IPS-18a (cell line): ENCODE measurements at regions not wholly inside any gene's neighbourhood (a gene's known extent, or its start where the extent isn't known, plus 50 kb on each side); places are given as distances from the start of the nearest gene placed in this dataset.

Source experiments
- H3K27ac ChIP-seq: one replicate; pipeline ENCODE4 v1.5.1; 2013; ENCODE audit warnings: low read length
- H3K27me3 ChIP-seq: one replicate; pipeline ENCODE4 v1.6.1; 2013; ENCODE audit warnings: mild to moderate bottlenecking, low read length; ENCODE audit not compliant: control insufficient read depth, insufficient read depth
- H3K36me3 ChIP-seq: one replicate; pipeline ENCODE4 v1.6.1; 2013; ENCODE audit warnings: low read depth, low read length; ENCODE audit not compliant: control insufficient read depth
- H3K4me1 ChIP-seq: one replicate; pipeline ENCODE4 v1.6.1; 2013; ENCODE audit warnings: low read depth, low read length; ENCODE audit not compliant: control insufficient read depth
- H3K4me3 ChIP-seq: one replicate; pipeline ENCODE4 v1.5.1; 2013; ENCODE audit warnings: low read length
- H3K9ac ChIP-seq: one replicate; pipeline ENCODE4 v1.6.1; 2013; ENCODE audit warnings: mild to moderate bottlenecking, low read length, moderate library complexity
- H3K9me3 ChIP-seq: one replicate; pipeline ENCODE4 v1.6.1; 2013; ENCODE audit warnings: low read depth, low read length; ENCODE audit not compliant: control insufficient read depth

DNA sequence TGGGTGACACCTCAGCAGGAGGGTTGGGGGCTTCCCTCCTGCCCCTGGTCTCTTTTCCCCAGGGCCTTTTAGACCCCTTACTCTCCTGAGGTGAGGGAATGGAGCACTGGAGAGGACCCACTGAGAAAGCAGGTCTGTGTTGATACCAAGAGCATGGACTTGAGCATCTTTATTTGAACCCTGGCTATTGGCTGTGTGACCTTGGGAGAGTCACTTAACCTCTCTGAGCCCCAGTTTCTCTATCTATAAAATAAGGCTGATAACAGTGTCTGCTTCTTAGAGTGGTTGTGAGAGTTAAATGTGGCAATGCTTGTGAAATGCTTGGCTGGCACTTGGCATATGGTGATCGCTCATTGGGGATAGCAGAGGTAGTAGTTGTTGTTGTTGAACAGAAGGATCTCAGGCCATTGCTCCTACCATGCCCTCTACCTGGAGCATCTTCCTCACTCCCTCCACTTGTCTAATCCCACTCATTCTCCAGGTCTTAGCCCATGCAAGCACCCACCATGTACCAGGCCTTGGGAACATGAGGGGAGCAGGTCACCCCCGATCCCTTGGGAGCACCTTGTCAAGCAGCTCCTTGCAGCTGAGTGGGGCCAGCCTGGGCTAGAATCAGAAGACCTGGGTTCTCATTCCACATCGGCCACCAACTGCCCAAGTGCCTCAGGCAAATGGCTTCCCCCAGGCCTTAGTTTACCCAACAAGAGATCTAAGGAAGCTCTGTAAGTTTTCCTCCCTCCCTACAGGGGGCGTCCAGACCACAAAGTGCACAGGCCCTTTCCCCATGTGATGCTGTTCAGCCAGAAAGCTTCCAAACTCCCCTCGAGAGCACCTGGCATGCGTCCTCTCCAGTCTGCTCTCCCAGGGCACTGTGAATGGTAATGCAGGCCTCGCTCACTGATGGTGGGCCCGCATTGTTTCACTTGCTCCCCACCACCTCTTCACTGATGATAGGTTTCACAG, 96.7 kb downstream of the LSM3 start:
- H3K27me3 ChIP-seq, result no peaks in the 10 kb centered on the region
- no peaks in the 10 kb centered on the region for H3K9me3 ChIP-seq
- no peak overlapping the region for H3K9ac ChIP-seq
- H3K27ac ChIP-seq, result no peak overlapping the region
- no peaks in the 10 kb centered on the region for H3K36me3 ChIP-seq
- no peak overlapping the region for H3K4me3 ChIP-seq
- H3K4me1 ChIP-seq, result peaks cover 32% of the 10 kb centered on the region

GRCh38 chr3:14275962-14276909, 97.6 kb downstream of the LSM3 start:
- no peaks in the 10 kb centered on the region for H3K9me3 ChIP-seq

GRCh38 chr3:14277557-14277956, 98.9 kb downstream of the LSM3 start:
- H3K27me3 ChIP-seq, result no peaks in the 10 kb centered on the region
- H3K4me1 ChIP-seq, result peaks cover 30% of the 10 kb centered on the region
- no peaks in the 10 kb centered on the region for H3K9me3 ChIP-seq
- no peak overlapping the region for H3K4me3 ChIP-seq
- no peaks in the 10 kb centered on the region for H3K36me3 ChIP-seq
- H3K9ac ChIP-seq, result no peak overlapping the region
- H3K27ac ChIP-seq, result no peak overlapping the region

More at GRCh38 chr3:14275962-14276909, 97.6 kb downstream of the LSM3 start:
- H3K36me3 ChIP-seq, result no peaks in the 10 kb centered on the region
- H3K4me3 ChIP-seq, result no peak overlapping the region
- no peak overlapping the region for H3K27ac ChIP-seq
- H3K9ac ChIP-seq, result no peak overlapping the region
- no peaks in the 10 kb centered on the region for H3K27me3 ChIP-seq
- H3K4me1 ChIP-seq, result peaks cover 32% of the 10 kb centered on the region

DNA sequence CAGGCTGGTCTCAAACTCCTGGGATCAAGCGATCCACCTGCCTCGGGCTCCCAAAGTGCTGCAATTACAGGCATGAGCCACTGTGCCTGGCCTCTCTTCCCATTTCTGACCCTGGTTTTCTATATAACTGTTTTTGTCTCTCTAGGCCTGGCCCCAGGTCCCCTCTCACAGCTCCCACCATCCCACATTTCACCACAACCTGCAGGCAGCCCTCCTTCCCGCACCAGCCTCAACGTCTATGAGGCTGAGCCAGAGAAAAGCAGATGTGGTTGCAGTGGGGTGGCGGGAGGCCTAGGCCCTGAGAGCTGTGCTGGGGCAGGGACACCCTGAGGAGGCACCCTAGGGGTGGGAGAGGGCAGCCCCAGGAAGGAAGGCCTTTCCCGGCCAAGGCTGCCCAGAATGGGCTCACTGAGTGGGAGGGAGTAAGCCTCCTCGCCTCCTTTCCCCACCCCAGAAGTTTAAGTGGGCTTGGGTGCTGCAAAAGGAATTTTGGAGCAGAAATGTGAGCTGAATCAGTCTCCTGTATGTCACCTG, 99.7 kb downstream of the LSM3 start:
- Histone ChIP-seq H3K9me3 (no peaks in the 10 kb centered on the region), H3K27me3 (no peaks in the 10 kb centered on the region), H3K4me1 (peaks cover 28% of the 10 kb centered on the region), H3K9ac (no peak overlapping the region), H3K4me3 (no peak overlapping the region), H3K27ac (no peak overlapping the region), H3K36me3 (no peaks in the 10 kb centered on the region)

DNA sequence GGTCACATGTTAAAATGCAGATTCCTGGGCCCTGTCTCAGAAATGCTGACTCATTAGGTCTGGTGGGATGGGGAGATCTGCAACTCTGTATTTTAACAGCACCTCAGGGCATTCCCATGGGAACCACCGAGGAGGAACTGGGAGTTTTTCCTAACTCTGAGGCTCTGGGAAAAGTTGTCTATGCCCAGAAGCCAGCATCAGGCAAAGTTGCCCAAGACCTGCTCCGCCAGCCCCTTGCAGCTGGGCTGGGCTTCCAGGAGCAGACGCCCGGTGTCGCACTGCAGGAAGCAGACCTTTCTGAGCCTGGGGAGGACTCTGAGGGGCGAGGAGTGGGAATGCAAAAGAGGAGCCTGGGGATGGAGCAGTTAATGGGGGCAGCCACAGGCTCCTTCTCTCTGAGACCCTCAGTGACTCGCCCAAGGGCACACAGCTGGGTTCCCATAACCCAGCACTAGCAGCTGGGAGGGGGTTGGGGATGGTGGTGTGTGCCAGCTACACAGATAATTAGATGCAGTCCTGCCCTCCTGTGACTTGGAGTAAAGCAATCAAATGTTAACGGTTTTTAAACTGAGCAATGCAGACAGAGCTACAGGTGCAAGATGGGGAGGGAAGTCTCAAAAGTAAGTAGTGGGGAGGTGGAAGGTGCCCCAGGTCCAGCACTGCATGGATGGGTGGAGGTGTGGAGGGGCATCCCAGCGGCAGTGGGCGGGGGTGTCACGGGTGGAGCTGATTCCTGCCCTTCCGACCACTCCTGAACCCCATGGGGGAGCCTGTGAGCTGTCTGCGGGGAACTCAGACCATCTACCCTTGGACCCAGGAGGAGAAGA, 100.4 kb downstream of the LSM3 start:
- Histone ChIP-seq H3K4me3 (no peak overlapping the region), H3K4me1 (peaks cover 21% of the 10 kb centered on the region), H3K36me3 (no peaks in the 10 kb centered on the region), H3K27ac (no peak overlapping the region), H3K27me3 (no peaks in the 10 kb centered on the region), H3K9me3 (no peaks in the 10 kb centered on the region), H3K9ac (no peak overlapping the region)

DNA sequence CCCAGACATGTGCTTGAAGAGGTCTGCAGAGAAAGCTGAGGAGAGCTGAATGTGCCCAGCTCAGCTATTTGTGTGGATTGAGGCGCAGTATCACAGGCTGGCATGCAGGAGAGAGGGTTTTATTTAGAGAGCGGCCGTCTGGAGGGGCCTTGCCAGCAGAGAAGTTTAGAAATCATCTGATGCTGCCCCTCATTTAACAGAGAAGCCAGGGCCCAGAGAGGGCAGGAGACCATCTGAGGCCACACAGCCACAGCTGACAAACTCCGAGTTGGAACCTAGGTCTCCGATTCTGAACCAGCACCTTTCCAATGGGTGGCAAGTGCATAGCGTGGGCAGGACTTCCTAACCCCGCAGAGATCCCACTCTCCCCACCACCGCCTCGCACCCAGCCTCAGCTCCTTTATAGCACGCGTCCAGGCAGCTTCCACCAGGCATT, 101.0 kb downstream of the LSM3 start:
- no peaks in the 10 kb centered on the region for H3K36me3 ChIP-seq
- no peak overlapping the region for H3K4me3 ChIP-seq
- H3K27me3 ChIP-seq, result no peaks in the 10 kb centered on the region
- no peak overlapping the region for H3K9ac ChIP-seq
- H3K9me3 ChIP-seq, result no peaks in the 10 kb centered on the region
- H3K27ac ChIP-seq, result no peak overlapping the region
- peaks cover 19% of the 10 kb centered on the region for H3K4me1 ChIP-seq

DNA sequence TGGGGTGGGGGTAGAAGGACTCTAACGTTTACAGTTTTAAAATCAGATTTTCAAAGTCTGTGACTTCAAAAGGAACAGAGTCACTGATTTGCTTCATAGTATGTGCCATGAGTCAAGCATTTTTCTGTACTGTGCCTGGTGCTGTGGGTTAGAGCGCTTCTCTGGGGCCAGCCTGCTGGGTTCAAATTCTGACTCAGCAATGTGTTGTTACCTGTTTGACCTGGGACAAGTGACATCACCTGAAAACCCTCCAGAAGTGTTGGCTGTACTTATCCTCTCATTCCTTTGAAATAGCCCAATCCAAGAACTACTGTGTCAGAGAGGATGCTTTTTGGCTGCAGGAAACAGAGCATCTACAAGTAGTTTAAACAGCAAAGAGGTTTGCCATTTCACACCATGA, 101.7 kb downstream of the LSM3 start:
- Histone ChIP-seq H3K9ac (no peak overlapping the region), H3K36me3 (no peaks in the 10 kb centered on the region), H3K27ac (no peak overlapping the region), H3K4me3 (no peak overlapping the region), H3K27me3 (no peaks in the 10 kb centered on the region), H3K9me3 (no peaks in the 10 kb centered on the region), H3K4me1 (peaks cover 26% of the 10 kb centered on the region)

GRCh38 chr3:14281053-14281452, 102.4 kb downstream of the LSM3 start:
- no peaks in the 10 kb centered on the region for H3K27me3 ChIP-seq
- no peak overlapping the region for H3K27ac ChIP-seq
- H3K9me3 ChIP-seq, result no peaks in the 10 kb centered on the region
- no peak overlapping the region for H3K9ac ChIP-seq
- H3K36me3 ChIP-seq, result no peaks in the 10 kb centered on the region
- H3K4me3 ChIP-seq, result no peak overlapping the region
- H3K4me1 ChIP-seq, result peaks cover 29% of the 10 kb centered on the region

DNA sequence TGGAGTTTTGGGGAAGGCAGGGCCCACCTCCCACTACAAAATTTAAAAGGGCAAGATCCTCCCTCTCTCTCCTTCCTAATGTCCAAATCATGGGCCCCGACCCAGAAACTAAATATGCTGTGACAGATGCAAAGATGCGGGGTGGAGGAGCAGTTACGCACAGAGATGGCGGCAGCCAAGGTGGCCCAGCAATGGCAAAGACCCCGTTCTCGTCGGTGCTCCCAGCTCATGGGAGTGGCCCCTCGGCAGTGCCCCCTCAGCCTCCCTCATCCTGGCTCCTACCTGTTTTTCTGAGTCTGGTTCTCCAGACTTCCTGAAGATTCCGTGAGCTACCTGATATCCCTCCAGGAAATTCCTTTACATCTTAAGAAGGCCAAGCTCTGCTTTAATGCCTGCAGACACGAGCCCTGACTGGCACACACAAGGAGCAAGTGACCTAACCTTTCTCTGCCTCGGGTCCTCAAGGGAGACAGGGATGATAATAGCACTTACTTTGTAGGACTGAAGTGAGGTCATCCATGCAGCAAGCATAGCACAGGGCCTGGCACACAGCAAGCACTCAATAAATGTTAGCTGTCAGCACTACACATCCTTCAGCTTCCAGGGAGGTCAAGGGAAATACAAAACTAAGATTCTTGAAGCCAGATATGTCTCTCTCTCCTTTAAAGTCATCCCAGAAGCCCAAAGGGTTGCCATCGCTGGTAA, 103.5 kb downstream of the LSM3 start:
- peaks cover 29% of the 10 kb centered on the region for H3K4me1 ChIP-seq
- H3K9me3 ChIP-seq, result no peaks in the 10 kb centered on the region
- no peak overlapping the region for H3K4me3 ChIP-seq
- no peaks in the 10 kb centered on the region for H3K27me3 ChIP-seq
- no peaks in the 10 kb centered on the region for H3K36me3 ChIP-seq
- H3K9ac ChIP-seq, result no peak overlapping the region
- H3K27ac ChIP-seq, result no peak overlapping the region

GRCh38 chr3:14282706-14283075, 104.1 kb downstream of the LSM3 start:
- H3K4me3 ChIP-seq, result no peak overlapping the region
- no peaks in the 10 kb centered on the region for H3K27me3 ChIP-seq
- H3K36me3 ChIP-seq, result no peaks in the 10 kb centered on the region
- no peak overlapping the region for H3K9ac ChIP-seq
- no peak overlapping the region for H3K27ac ChIP-seq
- H3K4me1 ChIP-seq, result peaks cover 29% of the 10 kb centered on the region
- no peaks in the 10 kb centered on the region for H3K9me3 ChIP-seq
